Esophagus muscularis mucosa (tissue), 3 donors: ENCODE measurements at regions not wholly inside any gene's neighbourhood (a gene's known extent, or its start where the extent isn't known, plus 50 kb on each side); places are given as distances from the start of the nearest gene placed in this dataset.

Experiments
- CTCF ChIP-seq, 3 experiments: fragments of 200-600 bp in 2 of 3; fragments of 450-650 bp in 1 of 3; sonication (generic) in 2 of 3; IDR thresholded peaks; one replicate each; pipeline ENCODE4 v1.5.1; 2017 to 2019; ENCODE audit warnings: antibody characterized with exemption in 3 of 3, mild to moderate bottlenecking in 2 of 3, moderate library complexity in 1 of 3
- EP300 ChIP-seq: sonication (generic); formaldehyde crosslinking; IDR thresholded peaks from one replicate; pipeline ENCODE4 v1.6.1; 2017; ENCODE audit warnings: antibody characterized with exemption

GRCh38 chr7:22670422-22670815, 56.6 kb upstream of the IL6 start:
- TF ChIP-seq CTCF (IDR thresholded peaks at IDR 0.05) (no peak), EP300 (no peak)
